ENCODE measurements at regions not wholly inside any gene's neighbourhood (a gene's known extent, or its start where the extent isn't known, plus 50 kb on each side); places are given as distances from the start of the nearest gene placed in this dataset.

GRCh38 chr10:93190372-93190771 lies 116.7 kb downstream of the CYP26A1 start:
- TF ChIP-seq POLR2A (IDR thresholded peaks at IDR 0.05) (no peak), CTCF (IDR thresholded peaks at IDR 0.05) (no peak), POLR2AphosphoS5 (IDR thresholded peaks at IDR 0.05) (no peak), EP300 (IDR thresholded peaks at IDR 0.05) (no peak)
